H1 (cell line): ENCODE measurements at regions not wholly inside any gene's neighbourhood (a gene's known extent, or its start where the extent isn't known, plus 50 kb on each side); places are given as distances from the start of the nearest gene placed in this dataset.

ENCODE experiments used
- CTCF ChIA-PET: fragments of 300-600 bp; sonication (Branson Sonifier 250); formaldehyde crosslinking; loops from one replicate; lab custom pipeline; 2021; ENCODE audit not compliant: partially characterized antibody; lab: Charles Lee
- POLR2A ChIA-PET: fragments of 300-600 bp; sonication (Branson Sonifier 250); formaldehyde crosslinking; loops from one replicate; lab custom pipeline; 2021; ENCODE audit warnings: inconsistent platforms; ENCODE audit not compliant: partially characterized antibody; lab: Charles Lee
- DNase-seq, 2 experiments: peaks; one replicate each; pipeline versions ENCODE4 v3.0.0 to v3.0.0-alpha.2; 2010 to 2022; ENCODE audit warnings: low spot score in 2 of 2, low read depth in 1 of 2, mixed read lengths in 1 of 2
- FAIRE-seq: peaks from 2 replicates; lab custom pipeline; 2011; peaks lifted over from hg19 to GRCh38; lab: Jason Lieb, UNC
- H2AFZ ChIP-seq: 2 replicates; pipeline ENCODE4 v1.8.1; 2012; ENCODE audit warnings: low read length, inconsistent platforms
- H2AK5ac ChIP-seq: 2 replicates; pipeline ENCODE4 v1.6.1; 2013; ENCODE audit warnings: low read depth, low read length
- H2BK120ac ChIP-seq: replicated peaks from 2 replicates; pipeline ENCODE3; 2013; ENCODE audit warnings: low read depth, low read length, inconsistent platforms
- H2BK12ac ChIP-seq: 2 replicates; pipeline ENCODE4 v1.6.1; 2013; ENCODE audit warnings: low read depth, low read length
- H2BK15ac ChIP-seq: 2 replicates; pipeline ENCODE4 v1.6.1; 2013; ENCODE audit warnings: low read length
- H2BK20ac ChIP-seq: 2 replicates; pipeline ENCODE4 v1.6.1; 2013; ENCODE audit warnings: low read length
- H2BK5ac ChIP-seq: 2 replicates; pipeline ENCODE4 v1.6.1; 2013; ENCODE audit warnings: low read depth, low read length
- H3K14ac ChIP-seq: 2 replicates; pipeline ENCODE4 v1.6.1; 2013; ENCODE audit warnings: inconsistent platforms; ENCODE audit not compliant: insufficient read length
- H3K18ac ChIP-seq: 2 replicates; pipeline ENCODE4 v1.6.1; 2013; ENCODE audit warnings: low read length; ENCODE audit errors: extremely low read depth
- H3K23ac ChIP-seq: 2 replicates; pipeline ENCODE4 v1.6.1; 2013; ENCODE audit warnings: inconsistent platforms; ENCODE audit not compliant: insufficient read length
- H3K23me2 ChIP-seq: 2 replicates; pipeline ENCODE4 v1.6.1; 2013; ENCODE audit warnings: low read depth, low read length
- H3K27ac ChIP-seq: 2 replicates; pipeline ENCODE4 v1.6.1; 2011; ENCODE audit warnings: low read depth, low read length, inconsistent platforms
- H3K27me3 ChIP-seq, 4 experiments: replicated peaks in 1 of 4; 1 replicate in 1 of 4; 2 replicates in 3 of 4; pipeline versions ENCODE4 v1.6.1 to v1.8.1; 2011 to 2013; ENCODE audit warnings: low read length in 3 of 4, mild to moderate bottlenecking in 3 of 4, inconsistent platforms in 2 of 4, mixed read lengths in 2 of 4, moderate library complexity in 1 of 4; ENCODE audit not compliant: control insufficient read depth in 3 of 4, insufficient read depth in 3 of 4; ENCODE audit errors: extremely low read depth in 1 of 4
- H3K36me3 ChIP-seq, 4 experiments: 2 replicates each; pipeline versions ENCODE4 v1.6.1 to v1.8.1; 2011 to 2013; ENCODE audit warnings: mild to moderate bottlenecking in 4 of 4, low read length in 3 of 4, moderate library complexity in 2 of 4, control low read depth in 1 of 4, inconsistent platforms in 1 of 4; ENCODE audit not compliant: insufficient read depth in 4 of 4, control insufficient read depth in 2 of 4
- H3K4ac ChIP-seq: replicated peaks from 2 replicates; pipeline ENCODE3; 2013; ENCODE audit warnings: low read length, low read depth, mixed read lengths, inconsistent platforms; ENCODE audit not compliant: insufficient read length
- H3K4me1 ChIP-seq, 4 experiments: replicated peaks in 1 of 4; 1 replicate in 1 of 4; 2 replicates in 3 of 4; pipeline versions ENCODE4 v1.6.1 to v1.8.1; 2011 to 2013; ENCODE audit warnings: low read length in 3 of 4, inconsistent platforms in 2 of 4, mixed read lengths in 1 of 4; ENCODE audit not compliant: insufficient read depth in 4 of 4, control insufficient read depth in 3 of 4
- H3K4me2 ChIP-seq, 2 experiments: 2 replicates each; pipeline versions ENCODE4 v1.6.1 to v1.8.1; 2011 to 2013; ENCODE audit warnings: low read depth in 2 of 2, low read length in 2 of 2, control low read depth in 1 of 2, inconsistent platforms in 1 of 2, mild to moderate bottlenecking in 1 of 2; ENCODE audit not compliant: insufficient read depth in 1 of 2
- H3K4me3 ChIP-seq, 4 experiments: fragments of 200-600, 300-600 bp in 1 of 4; sonication (generic), shearing (Covaris generic), sonication (Bioruptor Twin) in 1 of 4; 2 replicates each; pipeline versions ENCODE4 v1.5.1 to v1.8.1; 2011 to 2016; ENCODE audit warnings: low read length in 4 of 4, low read depth in 3 of 4, control low read depth in 2 of 4, inconsistent platforms in 2 of 4, mild to moderate bottlenecking in 2 of 4, mixed read lengths in 1 of 4, moderate library complexity in 1 of 4; ENCODE audit not compliant: insufficient read depth in 2 of 4; ENCODE audit errors: extremely low read depth in 1 of 4
- H3K56ac ChIP-seq: replicated peaks from 2 replicates; pipeline ENCODE3; 2013; ENCODE audit warnings: low read depth, mild to moderate bottlenecking, mixed read lengths, low read length, inconsistent platforms; ENCODE audit not compliant: insufficient read length
- H3K79me1 ChIP-seq: 2 replicates; pipeline ENCODE4 v1.6.1; 2013; ENCODE audit warnings: low read depth, low read length, control low read depth
- H3K79me2 ChIP-seq, 2 experiments: 2 replicates each; pipeline versions ENCODE4 v1.6.1 to v1.8.1; 2012 to 2013; ENCODE audit warnings: low read length in 2 of 2, mild to moderate bottlenecking in 2 of 2, inconsistent platforms in 1 of 2; ENCODE audit not compliant: insufficient read depth in 2 of 2, control insufficient read depth in 1 of 2
- H3K9ac ChIP-seq, 4 experiments: replicated peaks in 1 of 4; 1 replicate in 1 of 4; 2 replicates in 3 of 4; pipeline versions ENCODE4 v1.6.1 to v1.8.1; 2011 to 2013; ENCODE audit warnings: low read depth in 3 of 4, low read length in 3 of 4, control low read depth in 2 of 4, mild to moderate bottlenecking in 2 of 4, moderate library complexity in 2 of 4, inconsistent platforms in 1 of 4; ENCODE audit errors: extremely low read depth in 1 of 4
- H3K9me3 ChIP-seq, 2 experiments: 2 replicates each; pipeline versions ENCODE4 v1.6.1 to v1.8.1; 2012 to 2013; ENCODE audit warnings: mild to moderate bottlenecking in 2 of 2, moderate library complexity in 2 of 2, control low read depth in 1 of 2, inconsistent platforms in 1 of 2, low read depth in 1 of 2, low read length in 1 of 2, mixed read lengths in 1 of 2; ENCODE audit not compliant: insufficient read depth in 2 of 2
- H4K20me1 ChIP-seq, 2 experiments: replicated peaks in 1 of 2; 2 replicates each; pipeline versions ENCODE3 to v1.8.1; 2011 to 2013; ENCODE audit warnings: inconsistent platforms in 2 of 2, low read length in 2 of 2, mild to moderate bottlenecking in 1 of 2; ENCODE audit not compliant: insufficient read depth in 2 of 2, control insufficient read depth in 1 of 2
- H4K5ac ChIP-seq: 2 replicates; pipeline ENCODE4 v1.6.1; 2013; ENCODE audit warnings: low read length, low read depth, mixed read lengths, inconsistent platforms; ENCODE audit not compliant: insufficient read length
- H4K8ac ChIP-seq: 2 replicates; pipeline ENCODE4 v1.8.0; 2013; ENCODE audit warnings: mild to moderate bottlenecking, moderate library complexity, low read length, inconsistent platforms; ENCODE audit not compliant: insufficient read depth; ENCODE audit errors: extremely low read depth
- H4K91ac ChIP-seq: replicated peaks from 2 replicates; pipeline ENCODE3; 2013; ENCODE audit warnings: low read length, mixed read lengths, inconsistent platforms; ENCODE audit not compliant: insufficient read length
- CTBP2 ChIP-seq: IDR thresholded peaks from 2 replicates; pipeline ENCODE4 v1.7.0; 2011; ENCODE audit warnings: borderline replicate concordance, mild to moderate bottlenecking, moderate library complexity, mixed read lengths, low read length; ENCODE audit not compliant: insufficient read depth, insufficient read length
- HDAC2 ChIP-seq, 2 experiments: fragments of 300-600 bp in 1 of 2; sonication (generic) in 1 of 2; IDR thresholded peaks; 2 replicates each; pipeline ENCODE4 v1.6.1; 2011 to 2012; ENCODE audit warnings: low read depth in 2 of 2, low read length in 2 of 2, mild to moderate bottlenecking in 2 of 2, moderate library complexity in 2 of 2, borderline replicate concordance in 1 of 2, inconsistent platforms in 1 of 2
- HDAC6 ChIP-seq: IDR thresholded peaks from one replicate; pipeline ENCODE4 v1.7.1; 2012; ENCODE audit warnings: low read depth, mild to moderate bottlenecking, inconsistent platforms, low read length, moderate library complexity
- JUND ChIP-seq: IDR thresholded peaks from 2 replicates; pipeline ENCODE4 v1.6.1; 2011; ENCODE audit warnings: mild to moderate bottlenecking, improper control_type of control experiment, low read length
- WGBS, 2 experiments: shearing (Covaris generic) in 1 of 2; methylation state at CpG; one replicate each; pipeline versions ENCODE4 v1.1.6 to v1.1.7; 2013 to 2015; ENCODE audit warnings: low lambda C conversion rate in 2 of 2, mixed read lengths in 2 of 2, inconsistent platforms in 1 of 2, low coverage in 1 of 2, missing lambda C conversion rate in 1 of 2; ENCODE audit not compliant: insufficient replicate concordance in 2 of 2, insufficient coverage in 1 of 2, insufficient read length in 1 of 2; ENCODE audit errors: extremely low coverage in 1 of 2, missing lambda C conversion rate in 1 of 2; 5-methylcytosine and 5-hydroxymethylcytosine counted together

DNA sequence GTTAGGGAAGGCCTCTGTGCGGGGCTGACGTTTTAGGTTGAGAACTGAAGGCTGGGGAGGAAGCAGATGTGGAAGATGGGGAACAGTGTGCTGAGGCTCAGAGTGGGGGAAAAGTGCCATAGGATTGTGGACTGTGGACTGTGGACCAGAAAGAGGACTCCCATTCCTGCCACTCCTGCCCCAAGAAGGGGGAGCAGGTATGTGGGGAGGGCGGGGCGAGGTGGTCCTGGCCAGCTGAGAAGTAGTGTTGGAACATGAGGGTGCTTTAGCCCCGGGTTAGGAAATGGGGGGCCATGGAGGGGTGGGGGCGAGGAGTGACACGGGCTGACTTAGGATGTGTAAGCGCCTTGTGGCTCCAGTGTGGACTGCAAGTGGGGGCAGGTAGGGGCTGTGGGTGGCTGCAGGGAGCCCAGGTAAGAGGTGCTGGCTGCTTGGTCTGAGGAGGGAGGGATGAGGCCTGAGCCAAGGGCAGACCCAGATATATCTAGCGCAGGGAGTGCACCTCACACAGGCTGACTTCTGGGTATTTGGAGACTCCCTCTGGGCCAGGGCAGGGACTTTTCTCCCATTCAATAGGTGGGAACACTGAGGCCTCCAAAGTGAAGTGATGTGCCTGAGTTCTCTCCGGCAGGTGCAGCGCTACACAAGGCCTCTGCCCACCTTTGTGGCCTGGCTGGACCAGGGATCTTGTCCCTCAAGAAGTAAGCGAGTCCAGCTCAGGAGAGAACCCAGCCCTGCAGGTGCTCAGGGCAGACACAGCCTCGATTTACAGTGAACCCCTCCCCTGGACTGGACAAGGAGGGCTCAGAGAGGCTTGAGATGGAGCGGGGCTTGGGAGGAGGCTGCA lies 76.6 kb upstream of the TOX2 start:
- H4K91ac ChIP-seq: no peak overlapping the region
- H2BK5ac ChIP-seq: no peak overlapping the region
- DNase-seq: peak in 1 of 2 experiments; percentile 26
- H3K36me3 ChIP-seq: no peaks in the 10 kb centered on the region
- no peak overlapping the region for H2BK12ac ChIP-seq
- no peak overlapping the region for H3K56ac ChIP-seq
- H3K27me3 ChIP-seq: no peaks in the 10 kb centered on the region
- H3K9me3 ChIP-seq: no peaks in the 10 kb centered on the region
- no peak overlapping the region for H2AK5ac ChIP-seq
- H3K4me1 ChIP-seq: peaks cover 0 to 6% (median 1%) of the 10 kb centered on the region in 4 experiments; a peak in 3 of 7 replicates
- H2AFZ ChIP-seq: no peak overlapping the region
- H3K9ac ChIP-seq: no peak overlapping the region
- H3K79me1 ChIP-seq: no peaks in the 10 kb centered on the region
- no peak overlapping the region for H2BK20ac ChIP-seq
- H3K4me2 ChIP-seq: no peak overlapping the region
- no peak overlapping the region for H3K4me3 ChIP-seq
- H3K23ac ChIP-seq: no peak overlapping the region
- no peaks in the 10 kb centered on the region for H4K20me1 ChIP-seq
- peak overlapping the region; percentile 40; the same call in 1 of the 2 replicates for H4K8ac ChIP-seq
- H3K79me2 ChIP-seq: no peaks in the 10 kb centered on the region
- H3K23me2 ChIP-seq: 0 out of 2 replicates have a peak, but pooled peaks cover 2% of the 10 kb centered on the region
- no peak overlapping the region for H3K18ac ChIP-seq
- POLR2A ChIA-PET: no interaction called here
- H2BK120ac ChIP-seq: no peak overlapping the region
- 90% methylated on average over 14 of the region's 14 CpGs; no CpG with 5 or more reads in 1 of the 2 experiments for WGBS, 2 experiments
- no peak overlapping the region for H3K27ac ChIP-seq
- H2BK15ac ChIP-seq: 0 out of 2 replicates have a peak overlapping the region, but pooled peaks have one; percentile 29
- FAIRE-seq: no peak
- CTCF ChIA-PET: interaction anchor here (1.2 kb wide), 1 partner anchor 61 kb away, joined by 3 read pairs; no protein-coding TSS in a partner anchor
- no peak overlapping the region for H4K5ac ChIP-seq
- H3K4ac ChIP-seq: no peak overlapping the region
- no peak overlapping the region for H3K14ac ChIP-seq
- TF ChIP-seq HDAC6 (no peak), HDAC2 (IDR thresholded peaks at IDR 0.05; ENCODE audit: borderline replicate concordance in 1 of 2, low read depth in 2 of 2, low read length in 2 of 2) (no peak), CTBP2 (no peak), JUND (no peak)
